ENCODE measurements at regions not wholly inside any gene's neighbourhood (a gene's known extent, or its start where the extent isn't known, plus 50 kb on each side); places are given as distances from the start of the nearest gene placed in this dataset.
"Not testable (repeated sequence)": the region's sequence is repeated elsewhere in the genome, so short reads cannot be mapped to it uniquely, and the experiment has no call there.

DNA sequence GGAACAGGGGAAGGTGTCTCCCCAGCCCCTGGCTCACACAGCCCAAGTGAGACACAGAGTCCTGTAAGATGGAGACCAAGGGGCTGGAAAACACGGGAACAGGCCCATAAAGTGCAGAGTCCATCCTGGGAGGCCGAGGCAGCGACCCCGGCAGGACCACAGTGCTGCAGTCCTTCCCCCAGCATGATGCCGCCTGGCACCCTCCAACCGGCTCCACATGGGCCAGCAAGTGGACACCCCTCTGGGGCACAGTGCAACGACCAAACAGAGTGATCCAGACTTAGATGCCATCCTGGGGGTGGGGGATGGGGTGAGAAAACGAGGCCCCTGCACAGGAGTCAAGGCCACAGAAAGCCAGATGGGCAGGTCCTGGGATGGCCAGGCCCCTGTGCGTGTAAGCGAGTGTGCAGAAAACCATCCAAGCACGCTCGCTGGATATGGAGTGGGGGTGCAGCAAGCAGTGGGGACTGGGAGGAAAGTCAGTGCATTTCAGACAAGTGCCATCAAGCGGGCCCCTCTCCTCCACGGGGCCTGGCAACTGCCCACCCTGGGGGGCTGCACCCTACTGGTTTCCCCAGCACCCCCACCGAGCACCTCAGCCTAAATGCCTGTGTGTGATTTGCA is 104.7 kb downstream of the NPIPB11 start:
- DNase-seq; in situ Hi-C loops (cut with HindIII; ENCODE audit: low pct_ligation_motif_present, low pct_unique_long_range_greater_than_20kb, low sequenced_read_pairs): not testable (repeated sequence)

- in situ Hi-C loops (cut with HindIII; ENCODE audit: low pct_ligation_motif_present, low pct_unique_long_range_greater_than_20kb, low sequenced_read_pairs); DNase-seq: not testable (repeated sequence)
Observed at GRCh38 chr16:29300541-29301535, 105.7 kb downstream of the NPIPB11 start.

GRCh38 chr16:29300030-29300491 is 106.5 kb downstream of the NPIPB11 start:
- DNase-seq; in situ Hi-C loops (cut with HindIII; ENCODE audit: low pct_ligation_motif_present, low pct_unique_long_range_greater_than_20kb, low sequenced_read_pairs): not testable (repeated sequence)

GRCh38 chr16:29298997-29299396 is 107.5 kb downstream of the NPIPB11 start:
- in situ Hi-C loops (cut with HindIII; ENCODE audit: low pct_ligation_motif_present, low pct_unique_long_range_greater_than_20kb, low sequenced_read_pairs); DNase-seq: not testable (repeated sequence)

GRCh38 chr16:29298307-29298706 is 108.2 kb downstream of the NPIPB11 start:
- DNase-seq; in situ Hi-C loops (cut with HindIII; ENCODE audit: low pct_ligation_motif_present, low pct_unique_long_range_greater_than_20kb, low sequenced_read_pairs): not testable (repeated sequence)

- DNase-seq; in situ Hi-C loops (cut with HindIII; ENCODE audit: low pct_ligation_motif_present, low pct_unique_long_range_greater_than_20kb, low sequenced_read_pairs): not testable (repeated sequence)
Observed at GRCh38 chr16:29297809-29298177, 108.7 kb downstream of the NPIPB11 start.

GRCh38 chr16:29297144-29297808 is 109.2 kb downstream of the NPIPB11 start:
- DNase-seq; in situ Hi-C loops (cut with HindIII; ENCODE audit: low pct_ligation_motif_present, low pct_unique_long_range_greater_than_20kb, low sequenced_read_pairs): not testable (repeated sequence)

DNA sequence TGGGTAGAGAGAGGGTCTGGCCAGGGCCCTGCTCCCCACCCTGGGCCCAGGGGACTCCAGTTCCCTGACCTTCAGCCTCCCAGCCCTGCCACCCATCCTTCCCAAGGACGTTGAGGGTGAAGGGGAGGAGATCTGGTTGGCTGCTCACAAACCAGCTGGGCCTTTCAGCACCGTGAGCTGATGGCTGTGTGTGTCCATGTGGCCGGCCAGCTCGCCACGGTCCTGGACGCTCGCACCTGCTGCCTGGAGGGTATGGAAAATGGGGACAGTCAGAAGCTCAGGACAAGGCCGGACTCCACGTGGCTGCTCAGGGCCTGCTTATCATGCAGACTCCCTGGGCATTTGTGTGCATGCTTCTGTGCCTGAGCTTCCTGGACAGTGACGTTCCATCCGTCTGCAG is 110.3 kb downstream of the NPIPB11 start:
- DNase-seq; in situ Hi-C loops (cut with HindIII; ENCODE audit: low pct_ligation_motif_present, low pct_unique_long_range_greater_than_20kb, low sequenced_read_pairs): not testable (repeated sequence)

- DNase-seq; in situ Hi-C loops (cut with HindIII; ENCODE audit: low pct_ligation_motif_present, low pct_unique_long_range_greater_than_20kb, low sequenced_read_pairs): not testable (repeated sequence)
Observed at GRCh38 chr16:29294951-29295795, 111.3 kb downstream of the NPIPB11 start.

DNA sequence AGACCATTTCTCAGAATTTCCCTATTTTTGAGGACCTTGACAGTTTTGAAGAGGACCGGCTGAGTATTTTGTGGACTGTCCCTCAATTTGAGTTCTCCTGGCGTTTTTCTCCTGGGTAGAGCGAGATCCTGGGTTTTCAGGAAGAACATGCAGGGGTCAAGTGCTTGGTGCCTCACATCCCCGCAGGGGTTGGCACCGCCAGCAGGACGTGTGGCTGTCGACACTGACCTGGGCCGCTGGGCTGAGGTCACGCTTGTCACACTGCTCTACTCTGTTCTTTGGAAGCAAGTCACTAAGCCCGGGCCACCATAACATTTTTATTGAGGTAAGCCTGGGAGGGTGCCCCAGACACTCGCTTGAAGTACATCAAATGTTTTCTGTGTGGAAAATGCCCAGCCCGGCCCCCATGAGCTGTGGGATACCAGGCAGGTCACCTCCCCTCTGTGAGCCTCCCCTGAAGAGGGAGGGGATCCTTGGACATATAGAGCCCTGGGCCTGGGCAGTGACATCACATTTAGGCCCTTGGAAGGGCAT is 112.0 kb downstream of the NPIPB11 start:
- DNase-seq; in situ Hi-C loops (cut with HindIII; ENCODE audit: low pct_ligation_motif_present, low pct_unique_long_range_greater_than_20kb, low sequenced_read_pairs): not testable (repeated sequence)

GRCh38 chr16:29293545-29293944 is 113.0 kb downstream of the NPIPB11 start:
- in situ Hi-C loops (cut with HindIII; ENCODE audit: low pct_ligation_motif_present, low pct_unique_long_range_greater_than_20kb, low sequenced_read_pairs); DNase-seq: not testable (repeated sequence)

DNA sequence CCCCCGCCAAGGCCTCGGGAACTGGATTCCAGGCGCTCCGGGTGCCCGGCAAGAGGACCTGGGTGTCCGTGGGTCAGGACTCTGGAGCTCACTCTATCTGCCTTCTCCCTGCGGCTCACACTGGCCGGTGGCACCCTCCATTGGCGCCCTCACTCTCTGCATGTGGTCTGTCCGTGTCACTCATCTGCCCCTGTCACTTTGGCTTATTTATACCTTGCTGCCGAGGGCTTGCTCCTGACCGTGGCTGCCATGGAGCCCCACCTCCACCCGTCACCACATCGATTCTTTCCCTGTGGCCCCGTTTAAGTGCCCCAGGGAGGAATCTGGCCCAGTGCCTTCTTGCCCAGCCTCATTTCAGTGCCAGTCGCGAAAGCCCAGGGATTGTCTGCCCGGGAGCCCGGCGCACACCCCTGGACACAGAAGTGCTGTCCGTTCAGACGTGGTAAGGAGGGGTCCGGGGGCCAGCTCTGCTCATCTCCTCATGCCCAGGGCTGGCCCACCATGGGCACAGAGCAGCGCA is 113.5 kb downstream of the NPIPB11 start:
- in situ Hi-C loops (cut with HindIII; ENCODE audit: low pct_ligation_motif_present, low pct_unique_long_range_greater_than_20kb, low sequenced_read_pairs), result not testable (repeated sequence)

DNA sequence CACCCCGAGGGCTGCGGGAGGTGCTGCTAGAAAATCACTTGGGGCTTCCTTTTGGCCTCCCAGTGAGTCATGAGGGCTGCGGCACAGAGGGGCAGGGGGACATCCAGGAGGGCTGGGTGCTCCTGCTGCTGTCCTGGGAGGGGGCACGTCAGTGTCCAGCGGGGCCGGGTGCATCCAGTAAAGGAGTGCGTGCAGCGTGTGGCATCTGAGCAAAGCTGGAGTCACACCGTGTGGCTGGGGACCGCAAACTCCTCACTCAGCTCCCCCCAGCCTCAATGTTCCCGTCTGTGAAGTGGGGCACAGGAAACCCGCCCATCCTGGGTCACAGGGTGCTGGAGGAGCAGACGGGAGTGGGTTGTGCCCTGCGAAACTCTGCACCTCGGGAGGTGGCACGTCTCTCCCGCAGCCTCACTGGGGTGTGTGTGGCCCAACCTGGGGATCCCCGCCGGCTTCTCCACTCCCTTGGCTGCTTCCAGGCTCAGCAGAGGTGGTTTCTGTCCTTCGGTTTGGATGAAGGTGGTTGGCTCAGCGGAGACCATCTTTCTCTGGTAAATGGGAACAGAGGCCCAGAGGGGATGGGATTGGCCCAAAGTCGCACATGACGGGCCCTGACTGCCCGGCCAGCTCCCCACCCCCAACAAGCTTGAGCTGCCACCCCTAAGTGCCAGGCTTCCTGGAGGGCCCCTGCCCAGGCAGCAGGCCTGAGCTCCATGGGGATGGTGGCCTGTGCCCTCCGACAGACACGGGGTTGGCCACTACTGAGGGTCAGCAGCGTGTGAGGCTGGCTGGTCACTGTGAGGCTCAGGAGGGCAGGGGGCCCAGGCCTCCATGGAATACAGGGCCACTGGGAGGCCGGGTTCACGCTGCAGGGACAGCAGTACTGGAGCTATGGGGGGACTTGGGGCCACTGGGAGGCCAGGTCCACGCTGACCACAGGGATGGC is 114.9 kb downstream of the NPIPB11 start:
- in situ Hi-C loops (cut with HindIII; ENCODE audit: low pct_ligation_motif_present, low pct_unique_long_range_greater_than_20kb, low sequenced_read_pairs); DNase-seq: not testable (repeated sequence)

More for the DNA sequence above, 113.5 kb downstream of the NPIPB11 start:
- not testable (repeated sequence) for DNase-seq

DNA sequence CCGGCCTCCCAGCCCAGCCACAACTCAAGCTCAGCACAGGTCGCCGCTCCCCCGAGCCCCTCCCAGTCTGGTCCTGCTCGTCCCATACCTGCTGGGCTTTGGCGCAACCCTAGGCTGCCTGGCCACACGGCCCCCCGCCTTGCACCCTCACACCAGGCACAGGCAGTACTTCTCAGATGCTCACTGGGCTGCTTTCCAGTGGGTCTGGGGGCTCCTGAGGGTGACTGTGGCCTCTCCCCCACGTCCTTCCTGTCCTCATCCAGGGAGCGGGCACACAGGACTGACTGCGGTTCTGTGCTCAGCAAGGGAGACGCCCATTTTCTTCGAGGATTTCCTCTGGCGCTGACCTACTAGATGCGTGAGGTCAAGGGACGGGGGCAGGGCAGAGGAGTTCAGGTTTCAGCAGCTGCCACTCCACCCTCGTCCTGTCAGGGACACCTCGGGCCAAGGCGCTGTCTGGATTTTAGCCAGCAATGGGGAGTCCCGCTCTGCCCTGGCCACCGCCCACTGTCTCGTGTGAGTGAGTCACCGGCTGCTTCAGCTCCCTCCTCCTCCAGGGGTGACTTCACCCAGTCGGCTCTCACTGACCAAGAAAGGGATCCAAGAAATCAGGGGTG is 115.8 kb downstream of the NPIPB11 start:
- peak; percentile 97 for DNase-seq
- in situ Hi-C loops (cut with HindIII; ENCODE audit: low pct_ligation_motif_present, low pct_unique_long_range_greater_than_20kb, low sequenced_read_pairs), result no loop called here

DNA sequence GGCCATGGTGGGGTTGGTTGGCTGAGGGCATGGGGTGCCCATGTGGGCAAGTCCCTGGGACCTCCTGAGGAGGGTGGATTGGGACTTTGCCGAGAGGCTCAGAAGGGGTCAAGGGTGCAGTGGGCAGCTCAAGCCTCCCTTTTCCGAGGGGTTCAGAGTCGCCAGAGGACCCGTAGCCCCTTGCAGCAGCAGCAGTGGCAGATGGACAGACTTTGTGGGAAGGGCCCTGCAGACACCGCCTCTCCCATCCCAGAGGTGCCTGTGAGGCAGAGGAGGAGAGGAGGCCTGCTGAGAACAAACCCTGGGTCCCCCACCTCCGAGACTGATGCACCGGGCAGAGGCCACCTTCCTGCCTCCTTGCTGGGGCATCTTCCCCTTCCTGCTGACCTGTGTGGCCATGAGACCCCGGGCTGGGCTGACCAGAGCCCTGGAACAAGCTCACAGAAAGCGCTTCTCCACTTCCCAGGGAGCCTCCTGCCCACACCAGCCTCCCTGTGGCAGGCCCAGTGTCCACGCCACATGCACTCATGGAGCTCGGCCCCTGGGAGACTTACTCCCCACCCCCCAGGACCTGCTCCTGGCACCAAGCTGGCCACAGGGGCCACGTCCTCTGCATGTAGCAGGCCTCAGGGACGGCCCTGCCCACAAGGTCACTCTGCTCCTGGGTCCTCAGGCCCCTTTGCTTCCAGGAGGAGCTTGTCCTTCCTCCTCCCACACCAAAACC is 116.8 kb downstream of the NPIPB11 start:
- in situ Hi-C loops (cut with HindIII; ENCODE audit: low pct_ligation_motif_present, low pct_unique_long_range_greater_than_20kb, low sequenced_read_pairs); DNase-seq: not testable (repeated sequence)
